Keratinocyte (primary cell): ENCODE measurements at regions not wholly inside any gene's neighbourhood (a gene's known extent, or its start where the extent isn't known, plus 50 kb on each side); places are given as distances from the start of the nearest gene placed in this dataset.

ENCODE experiments used
- DNase-seq: peaks from one replicate; pipeline ENCODE4 v3.0.0-alpha.2; 2011; ENCODE audit warnings: low read depth, missing footprints, low spot score
- FAIRE-seq: peaks from 2 replicates; lab custom pipeline; 2011; peaks lifted over from hg19 to GRCh38; lab: Jason Lieb, UNC
- H2AFZ ChIP-seq: 2 replicates; pipeline ENCODE4 v1.6.0; 2012; ENCODE audit warnings: low read length, control low read depth, inconsistent platforms; ENCODE audit not compliant: control insufficient read depth
- H3K27ac ChIP-seq: 2 replicates; pipeline ENCODE4 v1.5.1; 2011; ENCODE audit warnings: low read length; ENCODE audit not compliant: control insufficient read depth, insufficient read depth
- H3K27me3 ChIP-seq: 3 replicates; pipeline ENCODE4 v1.6.0; 2011; ENCODE audit warnings: low read length; ENCODE audit not compliant: control insufficient read depth, insufficient read depth; ENCODE audit errors: extremely low read depth
- H3K36me3 ChIP-seq, 2 experiments: 2 replicates in 1 of 2; 3 replicates in 1 of 2; pipeline ENCODE4 v1.5.1; 2011; ENCODE audit warnings: low read length in 2 of 2, mild to moderate bottlenecking in 1 of 2; ENCODE audit not compliant: control insufficient read depth in 2 of 2, insufficient read depth in 2 of 2; ENCODE audit errors: extremely low read depth in 1 of 2
- H3K4me1 ChIP-seq: 3 replicates; pipeline ENCODE4 v1.5.1; 2011; ENCODE audit warnings: low read length; ENCODE audit not compliant: control insufficient read depth, insufficient read depth; ENCODE audit errors: extremely low read depth
- H3K4me2 ChIP-seq: 3 replicates; pipeline ENCODE4 v1.6.0; 2011; ENCODE audit warnings: low read depth, low read length; ENCODE audit not compliant: control insufficient read depth, insufficient read depth; ENCODE audit errors: extremely low read depth
- H3K4me3 ChIP-seq, 3 experiments: fragments of 200-600 bp in 1 of 3; sonication (generic) in 1 of 3; 2 replicates in 2 of 3; 3 replicates in 1 of 3; pipeline ENCODE4 v1.5.1; 2011 to 2016; ENCODE audit warnings: low read length in 3 of 3, mild to moderate bottlenecking in 3 of 3, control low read depth in 2 of 3, inconsistent platforms in 1 of 3, low read depth in 1 of 3, mixed read lengths in 1 of 3, mixed run types in 1 of 3, moderate library complexity in 1 of 3; ENCODE audit not compliant: control insufficient read depth in 2 of 3, insufficient read depth in 2 of 3; ENCODE audit errors: extremely low read depth in 1 of 3
- H3K79me2 ChIP-seq: 2 replicates; pipeline ENCODE4 v1.6.0; 2012; ENCODE audit warnings: low read length; ENCODE audit not compliant: control insufficient read depth, insufficient read depth
- H3K9ac ChIP-seq: 3 replicates; pipeline ENCODE4 v1.6.0; 2011; ENCODE audit warnings: low read length; ENCODE audit not compliant: control insufficient read depth, insufficient read depth; ENCODE audit errors: extremely low read depth
- H3K9me1 ChIP-seq: 3 replicates; pipeline ENCODE4 v1.6.0; 2011; ENCODE audit warnings: low read length; ENCODE audit not compliant: control insufficient read depth, insufficient read depth; ENCODE audit errors: extremely low read depth
- H3K9me3 ChIP-seq: 2 replicates; pipeline ENCODE4 v1.5.1; 2012; ENCODE audit warnings: low read depth, low read length; ENCODE audit not compliant: control insufficient read depth
- H4K20me1 ChIP-seq: 3 replicates; pipeline ENCODE4 v1.6.0; 2011; ENCODE audit warnings: low read length; ENCODE audit not compliant: control insufficient read depth, insufficient read depth; ENCODE audit errors: extremely low read depth
- CTCF ChIP-seq, 3 experiments: IDR thresholded peaks in 1 of 3; conservative IDR thresholded peaks in 1 of 3; optimal IDR thresholded peaks in 1 of 3; 2 replicates in 2 of 3; 3 replicates in 1 of 3; pipeline versions ENCODE3 to v1.5.1; 2011; ENCODE audit warnings: low read length in 3 of 3, mild to moderate bottlenecking in 3 of 3, moderate library complexity in 2 of 3, control low read depth in 1 of 3, inconsistent platforms in 1 of 3; ENCODE audit not compliant: insufficient read depth in 2 of 3; ENCODE audit errors: extremely low read depth in 1 of 3
- EZH2 ChIP-seq: IDR thresholded peaks from one replicate; pipeline ENCODE4 v1.6.1; 2012; ENCODE audit warnings: inconsistent platforms, mild to moderate bottlenecking, low read length, moderate library complexity
- dilution Hi-C: fragments of 300-500 bp; cut with MboI; formaldehyde crosslinking; loops from one replicate; pipeline ENCODE4 v1.7.0; 2020; ENCODE audit warnings: low sequenced_read_pairs; ENCODE audit not compliant: extremely low pct_ligation_motif_present
- small RNA-seq, 3 experiments: library from RNA; depleted of rRNA; stranded (forward); fragments of <200 nt; gene quantifications; one replicate each; pipeline ENCODE3, GENCODE V24; 2012; ENCODE audit warnings: low read depth in 3 of 3, low replicate concordance in 1 of 3; ENCODE audit not compliant: insufficient read length in 3 of 3

DNA sequence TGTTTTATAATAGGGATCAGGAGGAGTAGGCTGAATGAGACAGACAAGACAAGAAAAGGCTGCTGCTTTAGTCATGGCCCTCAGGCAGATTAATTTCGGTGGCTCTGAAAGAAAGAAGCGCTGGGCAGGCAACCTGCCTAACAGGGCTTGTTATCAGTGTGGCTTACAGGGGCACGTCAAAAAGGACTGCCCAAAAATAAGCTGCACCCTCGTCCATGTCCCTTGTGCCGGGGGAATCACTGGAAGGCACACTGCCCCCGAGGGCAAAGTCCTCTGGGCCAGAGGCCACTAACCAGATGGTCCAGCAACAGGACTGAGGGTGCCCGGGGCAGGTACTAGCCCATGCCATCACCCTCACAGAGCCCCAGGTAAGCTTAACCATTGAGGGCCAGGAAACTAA, 188.5 kb downstream of the IGSF11 start:
- H4K20me1 ChIP-seq, result no peaks in the 10 kb centered on the region
- H3K4me3 ChIP-seq, result no peak overlapping the region
- dilution Hi-C loops, result no loop called here
- no peaks in the 10 kb centered on the region for H3K9me1 ChIP-seq
- H3K79me2 ChIP-seq, result no peaks in the 10 kb centered on the region
- no peaks in the 10 kb centered on the region for H3K9me3 ChIP-seq
- H3K4me2 ChIP-seq, result no peak overlapping the region
- FAIRE-seq (no peak), DNase-seq (no peak)
- H3K9ac ChIP-seq, result no peak overlapping the region
- no peaks in the 10 kb centered on the region for H3K36me3 ChIP-seq
- no peak overlapping the region for H2AFZ ChIP-seq
- TF ChIP-seq CTCF (optimal IDR thresholded peaks at IDR 0.05 in 1 of 3, IDR thresholded peaks at IDR 0.05 in 1 of 3, conservative IDR thresholded peaks at IDR 0.05 in 1 of 3; ENCODE audit: extremely low read depth in 1 of 3, insufficient read depth in 2 of 3, low read length in 3 of 3), result no peak
- no peak for TF ChIP-seq EZH2
- H3K4me1 ChIP-seq, result no peaks in the 10 kb centered on the region
- H3K27me3 ChIP-seq, result no peaks in the 10 kb centered on the region
- H3K27ac ChIP-seq, result no peak overlapping the region

Small RNA genes lying in the stretch of these regions (small RNA-seq; reads per million reads assigned to genes)
- gene MIR4447 (0 reads per million in 3 experiments), gene RF01884 (0 reads per million in 3 experiments), gene RNU5E-8P (0 reads per million in 3 experiments), gene RNU6-1200P (0 reads per million in 3 experiments)
